ENCODE measurements at regions not wholly inside any gene's neighbourhood (a gene's known extent, or its start where the extent isn't known, plus 50 kb on each side); places are given as distances from the start of the nearest gene placed in this dataset.

DNA sequence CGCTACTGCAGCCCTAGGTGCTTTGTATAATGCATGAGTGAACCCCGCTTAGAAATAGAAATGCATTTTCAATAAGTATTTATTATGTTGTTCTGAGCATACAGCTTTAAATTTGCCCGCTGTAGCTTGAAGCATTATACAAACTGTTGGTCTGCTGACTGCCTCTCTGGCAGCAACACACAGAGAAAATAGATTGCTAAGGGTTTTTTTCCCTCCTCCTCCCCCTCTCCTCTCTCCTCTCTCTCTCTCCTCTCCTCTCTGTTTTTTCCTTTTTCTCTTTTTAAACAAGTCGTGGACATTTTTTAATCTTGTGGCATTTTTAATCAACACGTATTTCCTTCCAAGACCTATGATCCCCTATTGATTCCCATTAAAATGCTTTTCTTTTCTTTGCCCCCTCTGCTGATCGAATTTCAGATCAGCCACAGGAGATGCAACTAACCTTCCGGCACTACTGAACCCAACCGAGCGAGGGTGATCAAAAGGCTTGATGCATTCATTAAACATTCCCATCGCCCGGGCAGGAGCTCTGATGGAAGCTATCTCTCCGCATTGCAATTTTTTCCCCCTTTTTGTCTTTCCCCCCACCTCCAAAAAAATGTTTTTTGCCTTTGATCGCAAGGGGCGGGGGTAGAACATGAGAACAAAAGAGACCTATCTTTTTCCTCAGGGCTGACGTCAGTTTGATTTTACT is 90.7 kb upstream of the ARID1B start:
- FAIRE-seq (no peak), DNase-seq (ENCODE audit: low read depth, low spot score) (no peak)
- peak overlapping the region; percentile 69 for H2AFZ ChIP-seq (ENCODE audit: control insufficient read depth, low read length)
- H3K9me3 ChIP-seq (ENCODE audit: control insufficient read depth, low read depth, low read length) = no peaks in the 10 kb centered on the region
- dilution Hi-C loops (cut with MboI; ENCODE audit: extremely low pct_ligation_motif_present, low sequenced_read_pairs) = no loop called here
- H3K36me3 ChIP-seq (ENCODE audit: control insufficient read depth in 2 of 2, extremely low read depth in 1 of 2, insufficient read depth in 2 of 2, low read length in 2 of 2) = no peaks in the 10 kb centered on the region
- no peak for TF ChIP-seq EZH2 (IDR thresholded peaks at IDR 0.05; ENCODE audit: low read length)
- TF ChIP-seq, protein P1, sequence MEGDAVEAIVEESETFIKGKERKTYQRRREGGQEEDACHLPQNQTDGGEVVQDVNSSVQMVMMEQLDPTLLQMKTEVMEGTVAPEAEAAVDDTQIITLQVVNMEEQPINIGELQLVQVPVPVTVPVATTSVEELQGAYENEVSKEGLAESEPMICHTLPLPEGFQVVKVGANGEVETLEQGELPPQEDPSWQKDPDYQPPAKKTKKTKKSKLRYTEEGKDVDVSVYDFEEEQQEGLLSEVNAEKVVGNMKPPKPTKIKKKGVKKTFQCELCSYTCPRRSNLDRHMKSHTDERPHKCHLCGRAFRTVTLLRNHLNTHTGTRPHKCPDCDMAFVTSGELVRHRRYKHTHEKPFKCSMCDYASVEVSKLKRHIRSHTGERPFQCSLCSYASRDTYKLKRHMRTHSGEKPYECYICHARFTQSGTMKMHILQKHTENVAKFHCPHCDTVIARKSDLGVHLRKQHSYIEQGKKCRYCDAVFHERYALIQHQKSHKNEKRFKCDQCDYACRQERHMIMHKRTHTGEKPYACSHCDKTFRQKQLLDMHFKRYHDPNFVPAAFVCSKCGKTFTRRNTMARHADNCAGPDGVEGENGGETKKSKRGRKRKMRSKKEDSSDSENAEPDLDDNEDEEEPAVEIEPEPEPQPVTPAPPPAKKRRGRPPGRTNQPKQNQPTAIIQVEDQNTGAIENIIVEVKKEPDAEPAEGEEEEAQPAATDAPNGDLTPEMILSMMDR (optimal IDR thresholded peaks at IDR 0.05 in 1 of 3, IDR thresholded peaks at IDR 0.05 in 1 of 3, conservative IDR thresholded peaks at IDR 0.05 in 1 of 3; ENCODE audit: extremely low read depth in 1 of 3, insufficient read depth in 2 of 3, low read length in 3 of 3) = peak in 2 of 3 experiments; percentile 27 to 49
- peak overlapping the region; percentile 95 for H3K9ac ChIP-seq (ENCODE audit: control insufficient read depth, extremely low read depth, insufficient read depth, low read length)
- H3K4me2 ChIP-seq (ENCODE audit: control insufficient read depth, extremely low read depth, insufficient read depth, low read depth, low read length) = peak overlapping the region; percentile 93
- H3K27ac ChIP-seq (ENCODE audit: control insufficient read depth, insufficient read depth, low read length) = peak overlapping the region; percentile 94
- H3K79me2 ChIP-seq (ENCODE audit: control insufficient read depth, insufficient read depth, low read length) = no peaks in the 10 kb centered on the region
- H3K27me3 ChIP-seq (ENCODE audit: control insufficient read depth, extremely low read depth, insufficient read depth, low read length) = no peaks in the 10 kb centered on the region
- H3K4me1 ChIP-seq (ENCODE audit: control insufficient read depth, extremely low read depth, insufficient read depth, low read length) = peaks cover 14% of the 10 kb centered on the region
- H4K20me1 ChIP-seq (ENCODE audit: control insufficient read depth, extremely low read depth, insufficient read depth, low read length) = no peaks in the 10 kb centered on the region
- peak overlapping the region; percentile 61 to 87 (median 74) for H3K4me3 ChIP-seq (ENCODE audit: control insufficient read depth in 2 of 3, extremely low read depth in 1 of 3, insufficient read depth in 2 of 3, low read depth in 1 of 3, low read length in 3 of 3)
- no peaks in the 10 kb centered on the region for H3K9me1 ChIP-seq (ENCODE audit: control insufficient read depth, extremely low read depth, insufficient read depth, low read length)

DNA sequence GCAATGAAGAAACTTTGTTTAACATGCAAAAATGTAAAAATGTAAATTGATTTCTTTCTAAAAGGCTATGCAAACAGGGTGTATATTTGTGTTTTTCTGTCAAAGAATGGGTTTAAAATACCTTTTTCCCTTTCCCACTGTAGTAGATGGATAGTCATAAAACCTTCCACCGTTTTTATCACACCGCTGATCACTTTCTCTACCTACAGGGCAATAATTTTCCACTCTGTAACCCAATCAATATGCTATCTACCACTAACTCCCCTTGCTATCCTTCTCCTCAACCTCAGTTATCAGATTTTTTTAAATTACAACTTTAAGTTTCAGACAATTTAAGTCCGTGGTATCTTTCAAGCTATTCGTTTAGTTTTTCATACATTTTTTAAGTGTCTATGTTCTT is 91.4 kb upstream of the ARID1B start:
- H3K27ac ChIP-seq (ENCODE audit: control insufficient read depth, insufficient read depth, low read length) = peak overlapping the region; percentile 94
- H3K9ac ChIP-seq (ENCODE audit: control insufficient read depth, extremely low read depth, insufficient read depth, low read length) = peak overlapping the region; percentile 95
- peak overlapping the region; percentile 61 to 87 (median 74) for H3K4me3 ChIP-seq (ENCODE audit: control insufficient read depth in 2 of 3, extremely low read depth in 1 of 3, insufficient read depth in 2 of 3, low read depth in 1 of 3, low read length in 3 of 3)

More for the DNA sequence above, 91.4 kb upstream of the ARID1B start:
- DNase-seq (ENCODE audit: low read depth, low spot score) (no peak), FAIRE-seq (no peak)
- Histone ChIP-seq H3K79me2 (ENCODE audit: control insufficient read depth, insufficient read depth, low read length) (no peaks in the 10 kb centered on the region), H3K4me1 (ENCODE audit: control insufficient read depth, extremely low read depth, insufficient read depth, low read length) (peaks cover 14% of the 10 kb centered on the region), H3K4me2 (ENCODE audit: control insufficient read depth, extremely low read depth, insufficient read depth, low read depth, low read length) (peak overlapping the region; percentile 93), H3K9me1 (ENCODE audit: control insufficient read depth, extremely low read depth, insufficient read depth, low read length) (no peaks in the 10 kb centered on the region), H3K36me3 (ENCODE audit: control insufficient read depth in 2 of 2, extremely low read depth in 1 of 2, insufficient read depth in 2 of 2, low read length in 2 of 2) (no peaks in the 10 kb centered on the region), H2AFZ (ENCODE audit: control insufficient read depth, low read length) (peak overlapping the region; percentile 69), H3K9me3 (ENCODE audit: control insufficient read depth, low read depth, low read length) (no peaks in the 10 kb centered on the region), H4K20me1 (ENCODE audit: control insufficient read depth, extremely low read depth, insufficient read depth, low read length) (no peaks in the 10 kb centered on the region), H3K27me3 (ENCODE audit: control insufficient read depth, extremely low read depth, insufficient read depth, low read length) (no peaks in the 10 kb centered on the region)
- dilution Hi-C loops (cut with MboI; ENCODE audit: extremely low pct_ligation_motif_present, low sequenced_read_pairs) = no loop called here
- TF ChIP-seq, protein P1 (optimal IDR thresholded peaks at IDR 0.05 in 1 of 3, IDR thresholded peaks at IDR 0.05 in 1 of 3, conservative IDR thresholded peaks at IDR 0.05 in 1 of 3; ENCODE audit: extremely low read depth in 1 of 3, insufficient read depth in 2 of 3, low read length in 3 of 3) = no peak
- no peak for TF ChIP-seq EZH2 (IDR thresholded peaks at IDR 0.05; ENCODE audit: low read length)

All from keratinocyte (primary cell).